HEK293 (cell line): ENCODE measurements at regions not wholly inside any gene's neighbourhood (a gene's known extent, or its start where the extent isn't known, plus 50 kb on each side); places are given as distances from the start of the nearest gene placed in this dataset.

Experiments
- CTCF ChIA-PET: fragments of 350-600 bp; formaldehyde crosslinking; extraction: SDS; loops from one replicate; lab custom pipeline; 2021; ENCODE audit warnings: antibody characterized with exemption; lab: Yijun Ruan, JAX
- POLR2A ChIA-PET: fragments of 300-600 bp; formaldehyde crosslinking; extraction: SDS; loops from one replicate; lab custom pipeline; 2020; ENCODE audit warnings: antibody characterized with exemption, inconsistent platforms; lab: Yijun Ruan, JAX
- H3K27ac ChIP-seq: fragments of 200-500 bp; sonication (Bioruptor generic); 2 replicates; pipeline ENCODE4 v1.5.1; 2014; ENCODE audit warnings: low read depth, low read length, control low read depth, inconsistent platforms; ENCODE audit errors: extremely low read depth
- H3K36me3 ChIP-seq, 2 experiments: fragments of 200-500 bp in 1 of 2; sonication (Bioruptor generic) in 1 of 2; 1 replicate in 1 of 2; 2 replicates in 1 of 2; pipeline ENCODE4 v1.5.1; 2014 to 2017; ENCODE audit warnings: inconsistent platforms in 2 of 2, low read length in 2 of 2; ENCODE audit not compliant: control insufficient read depth in 2 of 2, insufficient read depth in 1 of 2
- H3K4me1 ChIP-seq: fragments of 200-500 bp; sonication (Bioruptor generic); 2 replicates; pipeline ENCODE4 v1.5.1; 2014; ENCODE audit warnings: mild to moderate bottlenecking, low read length, inconsistent platforms; ENCODE audit not compliant: control insufficient read depth, insufficient read depth
- H3K4me3 ChIP-seq: 2 replicates; pipeline ENCODE4 v1.5.1; 2011; ENCODE audit warnings: low read depth, mild to moderate bottlenecking, control low read depth, low read length, moderate library complexity
- H3K9me3 ChIP-seq: fragments of 200-500 bp; sonication (Bioruptor generic); 2 replicates; pipeline ENCODE4 v1.5.1; 2014; ENCODE audit warnings: low read depth, low read length, inconsistent platforms; ENCODE audit not compliant: control insufficient read depth, insufficient read depth
- CTCF ChIP-seq: fragments of 450-650 bp; formaldehyde crosslinking; IDR thresholded peaks from 2 replicates; pipeline ENCODE4 v1.5.1; 2016; ENCODE audit warnings: missing biosample characterization, missing genetic modification characterization
- EGR2 ChIP-seq: fragments of 450-650 bp; formaldehyde crosslinking; IDR thresholded peaks from 2 replicates; pipeline ENCODE4 v1.5.1; 2016; ENCODE audit warnings: low read depth, missing biosample characterization, missing genetic modification characterization
- FEZF1 ChIP-seq: fragments of 450-650 bp; formaldehyde crosslinking; IDR thresholded peaks from 2 replicates; pipeline ENCODE4 v1.5.1; 2016; ENCODE audit warnings: missing biosample characterization, missing genetic modification characterization
- KLF16 ChIP-seq: fragments of 450-650 bp; formaldehyde crosslinking; IDR thresholded peaks from 2 replicates; pipeline ENCODE4 v1.5.1; 2017; ENCODE audit warnings: missing biosample characterization, missing genetic modification characterization
- MYNN ChIP-seq: fragments of 450-650 bp; formaldehyde crosslinking; IDR thresholded peaks from 2 replicates; pipeline ENCODE4 v1.5.1; 2016; ENCODE audit warnings: missing biosample characterization, missing genetic modification characterization, borderline replicate concordance
- REPIN1 ChIP-seq: fragments of 450-650 bp; formaldehyde crosslinking; IDR thresholded peaks from 2 replicates; pipeline ENCODE4 v1.5.1; 2017; ENCODE audit warnings: missing biosample characterization, missing genetic modification characterization, low read depth
- ZBTB21 ChIP-seq: fragments of 450-650 bp; formaldehyde crosslinking; IDR thresholded peaks from 2 replicates; pipeline ENCODE4 v1.5.1; 2017; ENCODE audit warnings: missing biosample characterization, missing genetic modification characterization
- ZFHX2 ChIP-seq: fragments of 450-650 bp; formaldehyde crosslinking; conservative IDR thresholded peaks from 2 replicates; pipeline ENCODE4 v1.5.1; 2016; ENCODE audit warnings: missing biosample characterization, missing genetic modification characterization
- ZNF175 ChIP-seq: fragments of 450-650 bp; formaldehyde crosslinking; IDR thresholded peaks from 2 replicates; pipeline ENCODE4 v1.5.1; 2016; ENCODE audit warnings: missing biosample characterization, missing genetic modification characterization
- ZNF341 ChIP-seq: fragments of 450-650 bp; formaldehyde crosslinking; IDR thresholded peaks from 2 replicates; pipeline ENCODE4; 2016; ENCODE audit warnings: low read depth, missing biosample characterization, missing genetic modification characterization
- ZNF350 ChIP-seq: fragments of 450-650 bp; formaldehyde crosslinking; IDR thresholded peaks from 2 replicates; pipeline ENCODE4 v1.5.0; 2017; ENCODE audit warnings: missing biosample characterization, mild to moderate bottlenecking, missing genetic modification characterization
- ZNF394 ChIP-seq: fragments of 450-650 bp; formaldehyde crosslinking; IDR thresholded peaks from 2 replicates; pipeline ENCODE4 v1.5.1; 2016; ENCODE audit warnings: missing biosample characterization, missing genetic modification characterization, mild to moderate bottlenecking, moderate library complexity, borderline replicate concordance
- ZNF513 ChIP-seq: fragments of 450-650 bp; IDR thresholded peaks from 2 replicates; pipeline ENCODE4 v1.5.1; 2018; ENCODE audit warnings: missing biosample characterization, missing genetic modification characterization
- ZNF571 ChIP-seq: fragments of 450-650 bp; formaldehyde crosslinking; IDR thresholded peaks from 2 replicates; pipeline ENCODE4 v1.5.0; 2017; ENCODE audit warnings: missing biosample characterization, missing genetic modification characterization
- ZNF623 ChIP-seq: fragments of 450-650 bp; formaldehyde crosslinking; IDR thresholded peaks from 2 replicates; pipeline ENCODE4 v1.5.1; 2016; ENCODE audit warnings: missing biosample characterization, missing genetic modification characterization
- ZNF76 ChIP-seq: fragments of 450-650 bp; formaldehyde crosslinking; IDR thresholded peaks from 2 replicates; pipeline ENCODE4; 2016; ENCODE audit warnings: low read depth, missing biosample characterization, missing genetic modification characterization, borderline replicate concordance
- ZSCAN4 ChIP-seq: fragments of 450-650 bp; formaldehyde crosslinking; IDR thresholded peaks from 2 replicates; pipeline ENCODE4 v1.5.1; 2017; ENCODE audit warnings: missing biosample characterization, missing genetic modification characterization

- H3K36me3 ChIP-seq = no peaks in the 10 kb centered on the region
- H3K4me1 ChIP-seq = peaks cover 10% of the 10 kb centered on the region; the same call in 1 of the 2 replicates
- H3K27ac ChIP-seq = no peak overlapping the region
- CTCF ChIA-PET = interaction anchor here (0.5 to 1.6 kb wide), 8 partner anchors 9 to 1223 kb away, joined by 3 to 13 read pairs (median 3); no protein-coding TSS in a partner anchor
- POLR2A ChIA-PET = no interaction called here
- H3K9me3 ChIP-seq = no peaks in the 10 kb centered on the region
- TF ChIP-seq ZNF623 (tag by site-specific recombination) (no peak), MYNN (no peak), ZSCAN4 (no peak), ZNF76 (tag by site-specific recombination) (no peak), ZNF513 (tag by site-specific recombination) (no peak), ZNF394 (tag by site-specific recombination) (no peak), EGR2 (tag by site-specific recombination) (peak; percentile 86), ZFHX2 (peak; percentile 88), ZNF341 (peak; percentile 85)
- no peak overlapping the region for H3K4me3 ChIP-seq
Observed at GRCh38 chr1:30088594-30088993, 634.8 kb downstream of the MATN1 start.

- H3K4me1 ChIP-seq = peaks cover 10% of the 10 kb centered on the region; the same call in 1 of the 2 replicates
Observed at GRCh38 chr1:30087465-30087864, 635.9 kb downstream of the MATN1 start.

More at GRCh38 chr1:30087465-30087864, 635.9 kb downstream of the MATN1 start:
- no peak overlapping the region for H3K27ac ChIP-seq
- no peaks in the 10 kb centered on the region for H3K9me3 ChIP-seq
- ChIA-PET POLR2A (no interaction called here), CTCF (interaction anchor here (0.6 to 2.5 kb wide), 11 partner anchors 9 to 390 kb away, joined by 3 to 19 read pairs (median 4); no protein-coding TSS in a partner anchor)
- TF ChIP-seq CTCF (tag by site-specific recombination) (peak; percentile 26; the same call in 1 of the 2 replicates), FEZF1 (tag by site-specific recombination) (no peak), ZBTB21 (tag by site-specific recombination) (no peak), ZNF350 (tag by site-specific recombination) (no peak), ZNF571 (tag by site-specific recombination) (no peak), KLF16 (no peak), ZNF175 (tag by site-specific recombination) (no peak), REPIN1 (tag by site-specific recombination) (no peak)
- no peak overlapping the region for H3K4me3 ChIP-seq
- no peaks in the 10 kb centered on the region for H3K36me3 ChIP-seq
